OCI-LY7 (cell line): ENCODE measurements at regions not wholly inside any gene's neighbourhood (a gene's known extent, or its start where the extent isn't known, plus 50 kb on each side); places are given as distances from the start of the nearest gene placed in this dataset.

Source experiments
- EZH2phosphoT487 ChIP-seq: fragments of 200-600 bp; sonication (generic); IDR thresholded peaks from 2 replicates; pipeline ENCODE4 v1.6.1; 2018; ENCODE audit warnings: low read depth, borderline replicate concordance, mild to moderate bottlenecking, mixed run types, antibody characterized with exemption, low read length, moderate library complexity, mixed read lengths
- TF ChIP-seq, protein P1 (sequence below): fragments of 200-600 bp; sonication (generic); conservative IDR thresholded peaks from 2 replicates; pipeline ENCODE4 v1.5.1; 2014; ENCODE audit warnings: mild to moderate bottlenecking, antibody characterized with exemption, low read length, moderate library complexity, mixed read lengths

DNA sequence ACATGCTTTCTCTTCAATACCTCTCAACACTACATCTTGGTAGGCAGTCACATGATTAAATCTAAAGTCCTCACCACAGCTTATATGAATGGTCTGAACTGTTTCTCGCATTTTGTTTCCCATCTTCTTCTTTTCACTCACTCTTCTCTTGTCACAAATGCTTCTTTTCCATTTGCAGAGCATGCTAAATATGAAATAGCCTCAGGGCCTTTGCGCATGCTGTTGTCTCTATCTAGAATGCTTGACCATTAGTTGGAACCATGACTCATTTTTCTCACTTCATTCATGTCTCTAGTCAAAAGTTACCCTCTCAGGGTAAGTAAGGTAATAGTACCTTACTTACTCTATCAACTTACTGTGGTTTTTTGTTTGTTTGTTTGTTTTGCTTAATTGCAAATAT, 239.7 kb downstream of the PTPRC start:
- TF ChIP-seq, protein P1, sequence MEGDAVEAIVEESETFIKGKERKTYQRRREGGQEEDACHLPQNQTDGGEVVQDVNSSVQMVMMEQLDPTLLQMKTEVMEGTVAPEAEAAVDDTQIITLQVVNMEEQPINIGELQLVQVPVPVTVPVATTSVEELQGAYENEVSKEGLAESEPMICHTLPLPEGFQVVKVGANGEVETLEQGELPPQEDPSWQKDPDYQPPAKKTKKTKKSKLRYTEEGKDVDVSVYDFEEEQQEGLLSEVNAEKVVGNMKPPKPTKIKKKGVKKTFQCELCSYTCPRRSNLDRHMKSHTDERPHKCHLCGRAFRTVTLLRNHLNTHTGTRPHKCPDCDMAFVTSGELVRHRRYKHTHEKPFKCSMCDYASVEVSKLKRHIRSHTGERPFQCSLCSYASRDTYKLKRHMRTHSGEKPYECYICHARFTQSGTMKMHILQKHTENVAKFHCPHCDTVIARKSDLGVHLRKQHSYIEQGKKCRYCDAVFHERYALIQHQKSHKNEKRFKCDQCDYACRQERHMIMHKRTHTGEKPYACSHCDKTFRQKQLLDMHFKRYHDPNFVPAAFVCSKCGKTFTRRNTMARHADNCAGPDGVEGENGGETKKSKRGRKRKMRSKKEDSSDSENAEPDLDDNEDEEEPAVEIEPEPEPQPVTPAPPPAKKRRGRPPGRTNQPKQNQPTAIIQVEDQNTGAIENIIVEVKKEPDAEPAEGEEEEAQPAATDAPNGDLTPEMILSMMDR = no peak
- no peak for TF ChIP-seq EZH2phosphoT487
